Suppressor macrophage treated with lipopolysaccharide for 1 hour (primary cell): ENCODE measurements at regions not wholly inside any gene's neighbourhood (a gene's known extent, or its start where the extent isn't known, plus 50 kb on each side); places are given as distances from the start of the nearest gene placed in this dataset.

Experiments used
- DNase-seq, 3 donors: peaks; one replicate each; pipeline ENCODE4 v3.0.0-alpha.2; 2020 to 2022

GRCh38 chr7:33661430-33662160, 243.7 kb upstream of the BMPER start:
- no peak for DNase-seq

GRCh38 chr7:33666531-33666930, 238.8 kb upstream of the BMPER start:
- DNase-seq, result no peak

- no peak for DNase-seq
These were observed 238.1 kb upstream of the BMPER start for GRCh38 chr7:33667196-33667595.

- DNase-seq, result no peak
These were observed 236.1 kb upstream of the BMPER start for GRCh38 chr7:33669251-33669670.

- DNase-seq, result no peak
These were observed 233.6 kb upstream of the BMPER start for GRCh38 chr7:33671531-33672262.

- DNase-seq, result no peak
These were observed 232.2 kb upstream of the BMPER start for GRCh38 chr7:33673029-33673700.

DNA sequence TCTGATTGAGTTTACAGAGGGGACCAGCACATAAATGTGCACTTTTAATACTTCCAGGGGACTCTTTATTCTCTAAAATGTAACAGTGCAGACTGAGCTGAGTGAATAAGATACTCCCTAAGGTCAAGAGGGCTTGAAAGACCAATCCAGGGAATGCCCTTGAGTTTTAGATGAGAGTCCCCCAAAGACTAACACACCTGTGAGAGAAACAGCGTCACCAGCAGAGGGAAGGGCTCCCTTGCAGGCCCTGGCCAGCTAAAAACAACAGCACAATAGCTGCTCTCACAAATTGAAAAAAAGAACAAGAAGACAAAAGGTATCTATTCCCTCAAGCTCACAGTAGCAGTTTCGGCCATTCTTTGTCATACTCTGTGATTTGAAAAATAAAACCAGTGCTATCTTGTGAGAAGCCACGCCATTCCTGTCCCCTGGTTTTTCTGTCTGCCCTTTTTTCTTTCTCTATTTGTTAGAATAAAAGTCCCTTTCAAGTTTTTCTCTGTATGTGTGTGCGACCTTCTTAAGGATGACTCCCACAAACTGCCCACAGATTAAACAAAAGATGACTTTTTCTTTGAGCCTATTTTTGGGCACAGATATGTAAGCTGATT, 230.4 kb upstream of the BMPER start:
- no peak for DNase-seq

GRCh38 chr7:33677556-33677955, 227.8 kb upstream of the BMPER start:
- DNase-seq, result peak in 2 of 3 donors; percentile 12 to 37

- DNase-seq, result no peak
These were observed 226.6 kb upstream of the BMPER start for GRCh38 chr7:33678569-33679335.

DNA sequence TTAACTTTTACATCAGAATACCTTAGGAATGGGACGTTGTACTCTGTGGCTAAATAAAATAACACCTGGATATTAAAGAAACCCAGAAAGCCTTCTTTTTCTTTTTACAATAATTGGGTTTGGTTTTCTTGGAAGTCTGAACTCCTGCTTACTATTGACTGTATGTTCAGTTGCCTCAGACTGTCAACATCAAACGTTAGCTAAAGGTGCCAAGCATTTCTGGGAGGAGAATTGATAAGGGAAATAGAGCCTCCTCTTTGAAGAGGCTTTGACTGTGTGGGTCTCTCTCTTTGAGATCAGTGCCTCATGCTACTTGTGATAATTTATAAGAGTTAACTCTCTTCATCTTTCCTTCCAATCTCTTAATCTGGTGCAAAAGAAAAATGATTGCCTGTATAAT, 224.7 kb upstream of the BMPER start:
- no peak for DNase-seq

DNA sequence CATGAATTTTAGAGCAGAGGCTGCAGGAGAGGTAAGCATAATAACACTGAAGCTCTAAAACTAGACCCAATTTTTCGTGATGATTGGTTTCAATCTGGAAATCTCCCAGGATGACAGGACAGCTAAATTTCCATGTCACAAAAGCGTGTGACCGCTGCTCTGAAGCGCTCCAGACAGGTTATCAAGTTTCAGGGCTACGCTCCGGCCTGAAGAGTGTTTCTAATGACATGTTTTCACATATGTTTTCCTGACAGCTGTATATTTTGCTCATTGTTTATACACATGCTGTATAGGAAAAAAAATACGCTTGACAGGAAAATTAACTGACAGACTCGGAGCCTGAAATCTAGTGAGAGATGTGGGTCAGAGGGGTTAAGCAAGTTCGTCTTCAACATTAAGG, 219.8 kb upstream of the BMPER start:
- no peak for DNase-seq

GRCh38 chr7:33685981-33686683, 219.2 kb upstream of the BMPER start:
- DNase-seq, result no peak

GRCh38 chr7:33687625-33688024, 217.7 kb upstream of the BMPER start:
- DNase-seq, result no peak

GRCh38 chr7:33691180-33691579, 214.2 kb upstream of the BMPER start:
- no peak for DNase-seq

DNA sequence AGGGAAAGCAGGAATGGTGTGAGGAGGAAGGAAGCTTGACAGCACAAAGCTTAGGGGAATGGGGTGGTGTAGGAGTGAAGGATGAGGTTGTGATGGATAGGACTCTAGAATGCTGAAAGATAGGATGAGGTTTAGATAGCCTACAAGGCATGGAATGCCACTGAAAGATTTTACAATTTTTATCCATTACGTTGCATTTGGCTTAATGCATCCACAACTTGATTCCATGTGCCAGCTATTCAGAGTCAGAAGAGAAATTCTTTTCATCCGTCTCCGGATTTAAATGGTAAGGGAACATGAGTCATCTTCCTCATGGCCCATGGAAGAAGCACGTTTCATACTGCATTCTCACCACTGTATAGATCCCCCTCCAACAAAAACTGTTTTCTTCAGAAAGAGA, 212.4 kb upstream of the BMPER start:
- DNase-seq, result no peak

DNA sequence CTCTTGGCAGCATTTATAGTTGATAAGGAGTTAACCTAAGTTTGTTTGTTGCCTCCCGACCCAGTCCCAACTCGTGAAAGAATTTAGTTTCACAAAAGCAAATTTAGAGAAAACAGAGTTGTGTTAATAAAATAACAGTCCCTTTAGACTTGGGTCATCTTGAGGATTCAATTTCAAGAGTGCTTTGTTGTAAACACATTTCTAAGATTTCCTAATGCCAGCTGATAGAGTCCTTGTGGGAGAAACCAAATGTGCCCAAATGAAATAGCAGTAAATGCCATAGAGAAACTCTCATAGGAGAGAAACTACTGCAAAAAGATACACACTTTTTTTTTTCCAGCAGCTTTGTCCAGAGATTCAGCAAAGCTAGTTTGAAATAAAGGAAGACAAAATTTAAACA, 211.3 kb upstream of the BMPER start:
- DNase-seq, result no peak

GRCh38 chr7:33697616-33698015, 207.7 kb upstream of the BMPER start:
- DNase-seq, result no peak

DNA sequence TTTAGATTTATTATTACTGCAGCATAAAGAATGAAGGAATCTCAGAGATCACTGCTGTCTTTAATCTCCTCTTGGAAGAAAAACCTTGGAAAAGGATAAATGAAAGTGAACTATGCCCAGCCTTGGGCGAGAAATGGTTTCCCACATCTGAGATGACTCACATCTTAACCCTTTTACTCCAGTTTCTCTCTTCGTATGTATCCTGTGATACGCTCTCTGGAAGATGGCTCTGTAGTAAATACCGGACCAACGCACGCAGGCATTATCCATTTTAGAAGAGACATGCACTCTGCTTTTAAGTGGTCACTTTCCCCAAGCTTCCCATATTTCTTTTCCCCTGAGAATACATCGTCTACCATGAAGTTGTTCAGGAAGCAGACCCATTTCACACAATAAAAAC, 207.3 kb upstream of the BMPER start:
- no peak for DNase-seq

DNA sequence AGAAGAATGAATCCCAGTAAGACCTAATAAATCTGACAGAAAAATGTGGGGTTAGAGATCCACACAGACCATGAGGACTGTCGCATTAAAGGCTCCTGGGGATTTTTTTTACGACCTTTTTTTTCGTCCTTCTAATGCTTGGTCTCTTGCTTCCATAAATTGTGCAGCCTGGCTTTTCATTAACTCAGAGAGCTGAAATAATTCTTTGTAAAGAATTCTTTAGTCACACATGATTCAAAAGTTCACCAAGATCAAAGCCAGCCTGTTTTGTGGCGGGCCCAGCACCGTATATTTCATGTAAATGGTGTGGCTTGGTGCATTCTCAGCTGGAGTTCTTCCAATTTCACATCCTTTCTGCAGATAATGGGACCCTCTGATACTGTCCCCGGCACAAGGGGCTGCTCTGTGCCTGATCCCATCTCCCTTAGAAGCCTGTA, 206.6 kb upstream of the BMPER start:
- no peak for DNase-seq

DNA sequence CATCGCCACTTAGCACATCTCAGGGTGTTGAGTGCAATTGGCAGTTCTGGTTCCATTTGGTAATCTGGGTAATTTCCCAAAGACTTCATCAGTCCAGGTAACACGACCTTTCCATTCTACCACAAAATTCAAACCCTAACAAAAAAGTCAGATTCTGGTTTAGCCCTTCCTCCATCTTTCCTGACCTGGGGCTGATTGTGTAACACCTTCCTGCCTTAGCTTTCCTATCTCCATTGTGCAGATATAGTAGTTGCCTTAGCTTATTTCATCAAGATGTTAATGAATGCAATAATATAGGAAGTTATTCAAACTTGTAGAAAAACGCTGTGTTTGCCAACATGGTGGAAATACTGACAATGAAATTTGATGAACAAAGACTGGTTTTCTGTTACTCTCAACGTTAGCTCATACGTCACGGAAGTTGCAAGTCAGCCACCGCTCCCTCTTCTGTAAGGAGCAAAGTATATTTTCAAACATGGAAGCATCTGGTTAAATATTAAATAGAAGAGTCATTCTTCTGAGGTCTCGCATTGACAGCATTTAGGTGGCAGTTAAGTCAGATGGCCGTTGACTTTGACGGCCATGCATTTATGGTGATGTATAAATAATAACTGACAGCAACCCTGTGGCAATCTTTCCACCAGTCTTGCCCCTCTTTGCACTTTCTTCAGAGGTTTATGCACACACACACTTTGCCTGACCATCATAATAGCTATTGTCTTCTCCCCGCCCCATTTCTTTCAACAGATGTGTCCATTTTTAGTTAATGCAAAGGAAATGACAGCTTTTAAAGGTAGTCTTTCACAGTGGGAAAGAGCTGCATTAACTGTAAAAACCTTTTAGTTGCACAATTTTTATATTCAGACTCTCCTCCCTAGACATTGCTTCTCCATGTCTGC, 205.1 kb upstream of the BMPER start:
- DNase-seq, result no peak

DNA sequence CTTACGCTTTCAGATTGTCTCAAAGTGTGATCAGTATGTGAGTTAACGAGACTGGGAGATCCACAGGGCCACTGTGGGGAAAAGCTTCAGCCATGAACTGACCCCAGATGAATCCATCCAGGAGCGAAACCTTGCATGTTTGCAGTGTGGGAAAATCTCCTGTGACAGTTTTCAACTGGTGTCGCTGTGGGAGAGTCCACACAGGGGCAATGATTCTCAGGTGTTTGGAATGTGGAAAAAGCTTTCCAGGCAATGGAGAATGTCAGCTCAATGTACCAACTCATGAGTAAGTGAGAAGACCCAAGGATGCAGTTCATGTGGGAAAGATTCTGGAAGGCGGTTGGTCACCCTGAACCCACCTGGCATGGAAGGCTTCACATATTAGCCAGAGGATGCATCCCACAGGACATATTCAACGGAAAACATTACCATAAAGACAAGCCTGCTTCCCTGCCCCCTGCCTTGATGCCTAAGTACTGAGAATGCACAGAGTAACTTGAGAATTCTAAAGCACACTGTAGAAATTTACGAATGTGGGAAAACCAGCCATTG, 204.1 kb upstream of the BMPER start:
- no peak for DNase-seq
